A172 (cell line): ENCODE measurements at regions not wholly inside any gene's neighbourhood (a gene's known extent, or its start where the extent isn't known, plus 50 kb on each side); places are given as distances from the start of the nearest gene placed in this dataset.

Experiments
- DNase-seq: peaks from one replicate; pipeline ENCODE4 v3.0.0-alpha.2; 2015; ENCODE audit warnings: low spot score

DNA sequence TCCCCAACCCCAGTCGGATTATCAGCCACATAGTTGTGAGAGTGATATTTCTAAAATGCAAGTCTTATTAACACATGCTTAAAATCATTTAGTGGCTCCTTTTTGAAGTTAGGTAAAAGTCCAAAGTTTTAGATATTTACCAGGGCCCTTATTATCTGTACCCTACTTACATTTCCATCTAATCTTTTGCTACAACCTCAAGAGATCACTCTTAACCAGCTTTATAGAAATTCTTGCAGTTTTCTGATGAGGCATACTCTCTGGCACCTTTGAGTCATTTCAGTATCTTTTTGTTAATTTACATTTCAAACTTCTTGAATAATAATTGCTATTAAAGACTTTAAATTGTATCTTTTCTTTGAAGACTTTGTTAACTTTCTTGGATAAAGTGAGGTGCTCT lies 453.3 kb downstream of the RFPL4B start:
- DNase-seq = no peak

DNA sequence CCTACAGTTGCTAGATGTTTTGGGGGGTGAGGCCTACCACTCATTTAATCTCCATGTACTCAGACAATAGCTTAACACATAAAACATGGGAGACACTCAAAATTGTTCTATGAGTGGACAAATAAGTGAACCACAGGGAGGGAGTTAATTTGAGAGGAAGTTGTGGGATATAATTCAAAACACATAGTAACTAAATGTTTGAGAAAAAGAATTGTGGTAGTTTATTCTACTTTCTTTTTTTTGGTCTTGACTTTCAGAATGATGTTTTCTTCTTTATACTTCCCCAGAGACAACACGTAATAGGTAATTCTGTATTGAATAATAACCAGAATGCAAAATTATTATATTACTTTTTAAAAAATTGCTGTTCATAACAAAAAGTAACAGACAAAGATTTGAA lies 453.8 kb downstream of the RFPL4B start:
- no peak for DNase-seq

DNA sequence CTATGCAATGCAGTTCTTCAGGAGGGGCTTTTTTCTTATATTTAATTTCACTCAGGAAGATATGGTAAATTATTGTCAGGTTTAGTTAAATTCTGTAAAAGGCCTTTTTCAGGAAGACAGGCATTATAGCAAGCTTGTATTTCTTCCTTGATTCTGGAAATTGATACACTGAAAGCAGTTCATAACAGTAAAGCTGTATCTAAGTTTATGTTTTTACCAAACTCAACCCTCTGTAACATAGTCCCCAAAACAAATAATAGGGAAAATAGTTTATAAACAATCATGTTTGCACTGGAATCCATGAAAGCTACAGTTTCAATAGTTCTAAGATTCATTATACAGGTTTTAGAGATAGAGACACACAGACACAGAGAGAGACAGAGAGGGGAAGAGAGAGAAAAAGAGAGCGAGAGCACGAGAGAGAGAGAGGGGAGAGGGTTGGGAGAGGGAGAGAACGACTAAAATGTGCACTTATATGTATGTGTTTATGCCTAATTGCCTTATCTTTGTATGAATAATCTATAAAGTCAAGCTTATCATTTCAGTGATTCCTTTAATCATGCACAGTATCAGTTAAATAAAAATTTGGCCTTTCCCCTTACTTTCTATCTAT lies 454.4 kb downstream of the RFPL4B start:
- no peak for DNase-seq

DNA sequence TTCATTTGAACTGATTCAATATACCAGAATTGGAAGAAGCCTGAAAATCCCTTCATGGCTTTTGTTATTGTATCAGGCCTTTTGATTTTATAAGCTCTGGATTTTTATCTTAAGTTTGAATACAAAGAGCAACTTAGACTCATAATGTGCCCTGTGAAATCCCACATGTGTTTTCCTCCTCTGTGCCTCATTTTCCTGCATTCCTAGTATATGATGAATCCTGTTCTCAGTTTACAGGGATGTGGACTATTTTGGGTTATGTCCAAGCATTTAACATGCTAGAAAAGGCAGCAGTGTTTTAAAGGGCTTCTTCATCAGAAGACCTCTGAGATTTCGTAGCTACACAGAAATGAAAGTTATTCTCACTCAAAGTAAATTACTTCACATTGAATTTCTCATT lies 455.0 kb downstream of the RFPL4B start:
- DNase-seq = no peak

DNA sequence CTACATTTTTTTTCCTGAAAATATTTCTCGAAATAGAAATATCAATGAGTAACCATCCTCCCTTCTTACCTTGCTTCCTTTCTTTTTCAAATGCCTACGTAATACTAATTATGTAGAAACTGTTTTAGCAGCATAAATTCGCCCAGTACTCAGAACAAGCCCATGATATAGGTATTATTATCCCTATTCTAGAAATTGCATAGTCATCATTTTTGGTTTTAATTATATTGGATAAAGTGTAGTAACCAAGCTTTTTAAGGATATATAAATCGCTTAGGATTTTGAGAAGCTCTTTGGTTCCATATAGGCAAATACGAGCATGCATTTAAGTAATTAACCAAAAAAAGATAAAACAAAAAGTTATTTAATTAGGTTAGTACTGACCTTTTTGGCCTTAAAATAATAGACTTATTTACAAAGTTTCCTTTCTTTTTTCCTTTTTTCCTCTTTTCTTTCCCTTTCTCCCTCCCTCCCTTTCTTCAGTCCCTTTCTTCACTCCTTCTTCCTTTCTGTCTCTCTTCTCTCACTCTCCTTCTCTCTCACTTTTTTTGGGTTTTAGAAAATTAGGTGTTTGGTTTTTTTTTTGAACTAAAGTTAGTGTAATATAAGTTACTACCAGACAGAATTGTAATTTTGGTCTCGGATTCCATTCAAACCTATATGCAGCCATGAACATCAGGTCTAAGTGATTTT lies 457.7 kb downstream of the RFPL4B start:
- DNase-seq = no peak

DNA sequence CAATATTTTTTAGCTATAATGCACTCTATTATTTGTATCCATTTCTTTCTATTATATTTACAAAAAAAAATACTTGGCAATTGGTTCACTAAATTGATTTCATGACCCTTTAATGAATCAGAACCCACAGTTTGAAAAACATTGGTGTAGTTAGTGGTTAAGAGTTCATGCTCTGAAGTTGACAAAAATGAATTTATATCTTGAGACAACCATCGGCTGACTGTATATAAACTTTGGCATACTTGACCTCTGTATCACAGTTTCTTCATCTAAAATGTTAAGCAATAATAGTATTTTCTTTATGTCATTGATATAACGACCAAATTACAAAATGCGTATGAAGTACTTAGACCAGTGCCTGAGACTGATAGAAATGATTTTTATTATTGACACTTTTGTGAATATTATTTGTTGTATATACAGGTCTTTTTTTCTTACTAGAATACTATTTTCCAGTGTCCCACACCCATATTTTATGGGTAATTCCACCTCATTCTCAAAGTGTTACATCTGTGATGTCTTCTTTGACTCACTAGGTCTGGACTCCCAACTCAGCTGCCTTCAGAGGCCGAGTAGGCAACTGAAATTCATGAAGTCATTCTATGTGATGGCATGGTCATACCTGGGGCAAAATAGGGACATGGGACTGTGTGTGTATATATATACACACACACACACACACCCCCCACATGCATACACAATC lies 459.2 kb downstream of the RFPL4B start:
- DNase-seq = no peak

DNA sequence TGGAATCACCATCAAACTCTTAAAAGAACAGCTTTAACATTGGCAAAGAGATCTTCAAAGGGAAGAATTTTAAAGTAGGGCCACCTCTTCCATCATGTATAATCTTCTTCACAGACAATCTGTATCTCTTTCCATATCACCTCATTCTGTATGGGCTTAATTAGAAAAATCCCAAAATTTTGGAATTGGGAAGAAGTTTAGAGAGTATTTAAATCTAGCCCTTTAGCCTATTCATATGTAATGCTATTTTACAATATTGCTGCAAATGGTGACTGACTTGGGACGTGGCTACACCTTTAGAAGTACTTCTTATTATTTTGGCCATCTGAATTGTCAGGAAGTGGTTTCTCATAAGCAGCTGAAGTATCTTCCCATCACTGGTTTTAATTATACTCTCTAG lies 474.3 kb downstream of the RFPL4B start:
- DNase-seq = no peak

DNA sequence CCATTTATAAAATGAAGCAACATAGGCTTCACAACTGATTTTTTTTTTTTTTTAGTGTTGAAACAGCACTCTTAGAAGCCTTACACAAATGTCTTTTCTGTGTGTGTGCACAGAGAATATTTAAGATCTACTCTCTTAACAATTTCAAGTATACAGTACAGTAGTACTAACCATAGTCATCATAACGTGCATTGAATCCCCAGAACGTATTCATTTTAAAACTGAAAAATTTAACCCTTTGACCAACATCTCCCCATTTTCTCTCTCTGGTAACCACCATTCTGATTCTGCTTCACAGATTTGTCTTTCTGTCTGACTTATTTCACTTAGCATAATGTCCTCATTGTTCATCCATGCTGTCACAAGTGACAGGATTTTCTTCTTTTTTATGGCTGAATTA lies 475.6 kb downstream of the RFPL4B start:
- no peak for DNase-seq

DNA sequence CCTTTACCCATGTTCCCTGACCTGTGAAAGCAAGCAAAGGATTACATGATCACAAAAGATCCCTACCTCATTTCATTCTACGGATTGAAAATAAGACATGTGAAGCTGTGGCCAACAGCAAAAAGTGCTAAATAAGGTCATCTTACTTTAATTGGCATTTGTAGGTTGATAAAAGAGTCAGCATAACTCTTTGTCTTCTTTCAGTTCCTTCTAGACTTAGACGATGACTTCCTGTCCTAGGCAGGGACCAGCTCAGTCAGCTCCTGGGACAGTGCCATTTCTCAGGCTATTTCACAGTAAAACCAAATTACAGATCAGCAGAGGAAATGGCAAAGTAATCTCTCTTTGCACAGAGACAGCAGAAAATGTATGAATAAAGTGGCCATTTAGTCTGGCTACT lies 480.7 kb downstream of the RFPL4B start:
- no peak for DNase-seq

DNA sequence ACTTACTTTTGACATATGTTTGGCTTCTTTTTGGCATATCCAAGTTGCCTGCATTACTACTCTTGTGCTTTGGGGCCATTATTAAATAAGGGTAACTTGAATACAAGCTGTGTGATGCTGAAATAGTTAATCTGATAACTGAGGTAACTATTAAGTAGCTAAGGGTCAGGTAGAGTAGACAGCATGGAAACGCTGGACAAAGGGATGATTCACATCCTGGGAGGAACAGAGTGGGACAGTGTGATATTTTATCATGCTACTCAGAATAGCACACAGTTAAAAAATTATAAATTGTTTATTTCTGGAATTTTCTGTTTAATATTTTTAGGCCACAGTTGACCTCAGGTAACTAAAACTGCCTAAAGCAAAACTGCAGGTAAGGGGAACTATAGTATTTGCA lies 483.9 kb downstream of the RFPL4B start:
- DNase-seq = peak; percentile 13

DNA sequence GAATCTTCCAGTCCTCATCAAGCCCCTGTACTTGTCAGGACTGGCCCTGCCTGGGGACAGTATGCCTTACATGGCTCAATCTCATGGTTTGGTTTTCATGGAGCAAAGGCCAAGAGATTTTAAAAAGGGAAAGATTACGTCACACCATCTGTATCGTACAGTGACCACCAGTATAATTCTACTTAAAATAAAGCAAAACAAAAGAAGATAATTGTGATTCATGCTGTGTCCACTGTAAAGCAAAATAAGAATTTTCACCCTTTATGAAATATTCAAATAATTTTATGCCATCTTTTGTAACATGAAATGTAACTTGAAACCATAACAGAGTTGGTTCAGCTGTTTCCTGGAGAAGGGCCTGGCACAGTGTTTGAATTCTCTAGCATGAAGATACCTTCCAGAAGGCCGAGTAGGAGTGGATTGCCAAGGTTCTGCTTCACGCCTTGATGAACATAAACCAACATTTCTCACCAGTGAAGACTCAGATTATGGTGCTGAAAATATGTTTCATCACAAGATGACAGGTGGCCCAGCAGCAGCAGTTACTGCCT lies 486.5 kb downstream of the RFPL4B start:
- no peak for DNase-seq

DNA sequence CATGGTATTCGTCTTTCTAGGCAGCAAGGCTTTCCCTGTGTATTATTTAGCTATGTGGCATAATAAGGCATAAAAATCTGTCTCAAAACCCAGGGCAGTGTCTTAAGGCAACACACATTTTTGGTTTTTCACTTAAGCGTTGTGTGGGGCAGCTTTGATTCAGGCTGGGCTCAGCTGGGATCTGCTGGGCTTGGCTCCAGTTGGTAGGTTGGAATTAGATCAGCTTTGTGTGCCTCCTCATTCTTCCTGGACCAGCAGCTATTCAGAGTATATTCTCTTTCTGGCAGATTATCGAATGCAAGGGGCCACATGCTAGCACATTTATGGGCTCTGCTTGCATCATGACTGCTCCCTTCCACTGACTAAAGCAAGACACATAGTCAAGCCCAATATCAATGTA lies 487.9 kb downstream of the RFPL4B start:
- no peak for DNase-seq

DNA sequence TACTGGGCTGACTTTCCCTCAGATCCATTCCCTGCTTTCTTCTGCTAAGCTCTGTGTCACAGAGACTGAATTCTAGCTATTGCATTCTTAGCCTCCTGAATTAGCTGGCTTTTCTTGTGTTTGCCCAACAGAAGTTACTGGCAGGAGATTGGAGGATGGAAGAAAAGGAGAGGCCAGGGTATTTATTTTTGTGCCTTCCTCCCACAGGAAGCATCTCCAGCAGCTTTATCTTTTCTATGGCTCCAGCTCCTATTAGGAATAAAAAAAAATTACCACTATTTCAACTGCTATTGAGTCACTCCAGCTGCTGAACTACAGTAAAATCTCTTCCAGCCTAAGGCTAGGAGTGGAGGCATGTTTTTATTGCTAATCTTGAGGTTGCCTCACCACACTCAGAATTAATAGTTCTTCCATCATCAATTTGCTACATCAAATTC lies 492.4 kb downstream of the RFPL4B start:
- no peak for DNase-seq

DNA sequence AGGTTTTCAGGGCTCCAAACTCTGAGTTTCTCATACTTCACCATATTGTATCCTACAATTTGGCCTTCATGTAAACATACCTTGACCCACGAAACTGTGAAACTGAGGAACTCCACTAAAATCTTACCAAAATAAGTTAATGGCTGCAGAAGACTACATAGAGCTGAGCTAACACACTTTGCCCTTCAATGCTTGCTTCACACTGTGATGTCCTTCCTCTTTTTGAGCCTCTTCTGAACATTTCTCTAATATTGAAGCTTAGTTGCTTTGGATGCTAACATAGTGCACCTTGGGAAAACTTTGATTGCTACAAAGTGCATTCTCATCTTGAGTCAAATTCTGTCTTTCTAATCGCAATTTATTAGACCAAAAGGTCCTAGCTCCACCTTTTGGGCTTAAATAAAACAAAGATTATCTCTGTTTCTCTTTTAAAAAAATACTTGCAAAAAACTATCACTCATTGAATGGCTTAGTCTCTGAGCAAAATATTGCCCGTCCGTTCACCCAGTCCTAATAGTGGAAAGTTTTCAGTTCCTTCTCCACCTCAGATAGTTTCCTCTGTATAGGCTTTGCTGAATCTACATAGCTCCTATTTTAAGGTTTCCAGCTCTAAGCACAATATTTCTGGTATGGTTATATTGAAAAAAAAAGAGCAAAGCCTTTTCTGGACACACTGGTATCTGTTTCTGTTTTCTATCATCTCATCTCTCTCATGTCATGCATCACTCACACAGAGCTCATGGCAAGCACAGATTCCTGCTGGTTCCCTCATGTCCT lies 494.6 kb downstream of the RFPL4B start:
- no peak for DNase-seq

DNA sequence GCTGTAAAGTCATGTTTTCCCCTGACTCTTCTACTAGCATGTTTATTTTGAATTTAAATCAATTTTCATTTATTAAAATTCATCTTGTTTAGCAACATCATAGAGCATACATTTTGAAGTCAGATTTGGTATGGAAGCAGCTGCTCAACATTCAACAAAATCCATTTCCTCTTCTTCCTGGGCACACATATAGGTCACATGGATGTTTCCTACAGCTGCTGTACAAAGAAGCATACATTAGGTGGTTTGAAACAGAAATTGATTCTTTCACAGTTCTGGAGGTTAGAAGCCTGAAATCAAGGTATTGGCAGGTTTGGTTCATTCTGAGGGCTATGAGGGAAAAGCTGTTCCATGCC lies 495.2 kb downstream of the RFPL4B start:
- DNase-seq = no peak

DNA sequence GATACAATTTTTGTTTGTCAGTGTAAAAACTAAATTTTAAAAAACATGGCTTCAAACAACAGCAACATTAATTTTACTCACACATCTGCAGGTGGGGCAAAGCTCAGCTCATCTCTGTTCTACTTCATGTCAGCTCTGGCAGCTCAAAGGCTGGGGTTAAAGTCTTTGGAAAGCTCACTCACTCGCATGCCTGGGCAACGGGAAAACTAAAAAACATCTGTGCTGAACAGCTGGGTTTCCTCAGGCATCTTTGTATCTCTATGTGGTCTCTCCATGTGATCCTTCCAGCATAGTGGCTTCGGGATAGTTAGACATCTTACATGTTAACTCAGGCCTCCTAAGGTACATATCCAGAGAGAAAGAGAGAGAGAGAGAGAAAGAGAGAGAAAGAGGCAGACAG lies 499.6 kb downstream of the RFPL4B start:
- no peak for DNase-seq

DNA sequence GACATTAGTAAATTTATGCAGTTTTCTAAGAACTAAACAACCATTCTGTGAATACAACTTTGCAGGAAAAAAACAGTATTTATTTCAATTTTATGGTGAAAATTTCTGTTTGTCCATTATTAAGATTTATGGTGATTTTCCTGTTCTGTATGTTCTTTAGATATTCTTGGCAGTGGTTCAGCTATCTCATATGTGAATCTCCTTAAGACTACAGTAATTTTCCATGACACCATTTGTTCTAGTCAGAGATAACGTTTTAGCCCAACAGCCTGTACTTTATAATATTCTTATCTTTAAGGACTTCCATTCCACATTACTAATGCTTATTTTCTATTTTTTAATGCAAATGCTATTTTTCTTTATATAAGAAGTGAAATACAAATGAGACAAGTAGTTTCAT lies 504.0 kb downstream of the RFPL4B start:
- no peak for DNase-seq

DNA sequence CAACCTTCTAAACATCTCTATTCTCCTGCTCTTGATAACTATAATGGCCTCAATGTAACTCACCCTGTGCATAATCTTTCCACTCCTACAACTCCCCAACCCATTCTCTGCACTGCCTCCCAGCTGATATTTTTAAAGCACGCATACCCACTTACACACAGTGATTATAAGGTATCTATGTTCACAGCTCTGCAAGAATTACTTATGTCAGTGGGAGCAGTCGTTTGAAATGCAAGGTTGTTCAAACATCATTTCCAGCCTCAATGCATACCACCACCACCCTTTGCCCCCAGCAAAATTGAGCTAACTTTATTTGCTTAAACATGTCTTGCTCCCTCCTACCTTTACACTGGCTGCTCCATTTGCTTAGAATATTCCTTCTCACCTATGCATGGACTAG lies 506.0 kb downstream of the RFPL4B start:
- no peak for DNase-seq

DNA sequence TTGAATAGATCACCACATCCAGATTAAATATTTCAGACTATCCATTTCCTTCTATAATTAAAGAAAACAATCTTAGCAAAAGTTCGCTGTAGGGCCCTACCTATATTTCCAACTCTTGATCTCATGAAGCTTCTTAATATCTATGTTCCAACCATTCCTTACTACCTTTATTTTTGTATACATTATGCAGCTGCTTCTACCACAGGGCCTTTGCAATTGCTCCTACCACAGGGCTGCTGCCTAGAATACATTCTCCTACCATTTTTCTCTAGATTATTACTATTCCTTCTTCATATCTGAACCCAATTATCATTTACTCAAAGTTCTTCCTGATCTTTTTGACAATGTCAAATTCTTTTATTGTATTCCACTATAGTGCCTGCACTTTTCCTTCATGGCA lies 516.6 kb downstream of the RFPL4B start:
- DNase-seq = no peak

DNA sequence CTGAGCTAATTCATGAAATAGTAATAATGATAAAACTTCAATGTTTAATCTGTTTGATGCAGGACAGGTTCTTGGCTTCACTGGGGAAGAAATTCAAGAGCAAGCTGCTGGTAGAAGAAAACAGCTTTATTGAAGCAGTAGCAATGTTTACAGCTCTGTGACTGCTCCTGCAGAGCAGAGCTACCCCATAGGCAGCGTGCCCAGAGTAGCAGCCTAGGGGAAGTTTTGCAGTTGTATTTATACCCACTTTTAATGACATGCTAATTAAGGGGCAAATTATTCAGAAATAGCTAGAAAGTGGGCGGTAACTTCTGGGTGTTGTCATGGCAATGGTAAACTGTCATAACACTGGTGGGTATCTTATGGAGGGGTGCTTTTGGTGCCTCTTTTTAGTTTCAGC lies 518.0 kb downstream of the RFPL4B start:
- no peak for DNase-seq

DNA sequence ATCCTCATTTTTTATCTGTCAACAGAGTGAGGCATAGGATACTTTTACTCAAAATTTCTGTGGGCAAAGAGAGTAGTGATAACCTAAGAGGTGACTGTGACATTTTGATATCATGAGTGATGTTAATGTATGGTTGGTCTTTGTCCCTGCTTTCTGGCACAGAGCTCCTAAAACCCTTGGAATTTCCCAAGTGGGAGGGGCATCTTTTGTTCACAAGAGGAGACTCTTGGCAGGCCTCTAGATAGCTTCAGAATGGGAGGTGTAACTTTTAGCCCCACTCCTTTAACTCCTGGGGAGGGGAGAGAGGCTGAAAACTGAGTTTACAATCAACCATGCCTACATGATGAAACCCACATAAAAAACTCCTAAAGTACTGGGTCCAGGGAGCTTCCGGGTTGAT lies 527.8 kb downstream of the RFPL4B start:
- DNase-seq = no peak
